C4-2B (cell line): ENCODE measurements at regions not wholly inside any gene's neighbourhood (a gene's known extent, or its start where the extent isn't known, plus 50 kb on each side); places are given as distances from the start of the nearest gene placed in this dataset.

ENCODE experiments used
- H3K27ac ChIP-seq: fragments of 450-650 bp; 2 replicates; pipeline ENCODE4 v1.5.1; 2017
- ZFX ChIP-seq: fragments of 450-650 bp; IDR thresholded peaks from 2 replicates; pipeline ENCODE4 v1.6.1; 2017
- TF ChIP-seq, protein P1 (sequence below): fragments of 450-650 bp; conservative IDR thresholded peaks from 2 replicates; pipeline ENCODE4 v1.5.1; 2017; ENCODE audit warnings: mild to moderate bottlenecking

DNA sequence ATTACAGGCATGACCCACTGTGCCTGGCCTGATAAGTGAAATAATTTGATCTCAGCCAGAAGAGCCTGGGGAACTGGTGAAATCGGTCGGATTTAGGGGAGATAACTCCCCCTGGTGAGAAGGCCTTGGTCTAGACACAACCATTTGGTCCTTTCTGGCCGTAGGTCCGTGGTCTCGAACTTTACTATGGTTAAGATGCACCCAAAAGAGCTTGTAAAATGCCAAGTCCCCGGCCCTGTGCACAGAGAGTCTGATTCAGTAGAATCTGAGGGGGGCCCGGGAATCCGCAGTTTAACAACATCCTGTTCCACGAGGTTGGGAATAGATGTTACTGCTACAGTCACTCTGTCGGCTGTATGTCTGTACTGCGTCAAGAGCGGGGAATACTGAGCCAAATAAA, 140.7 kb downstream of the C9orf50 start:
- no peak for TF ChIP-seq ZFX
- TF ChIP-seq, protein P1, sequence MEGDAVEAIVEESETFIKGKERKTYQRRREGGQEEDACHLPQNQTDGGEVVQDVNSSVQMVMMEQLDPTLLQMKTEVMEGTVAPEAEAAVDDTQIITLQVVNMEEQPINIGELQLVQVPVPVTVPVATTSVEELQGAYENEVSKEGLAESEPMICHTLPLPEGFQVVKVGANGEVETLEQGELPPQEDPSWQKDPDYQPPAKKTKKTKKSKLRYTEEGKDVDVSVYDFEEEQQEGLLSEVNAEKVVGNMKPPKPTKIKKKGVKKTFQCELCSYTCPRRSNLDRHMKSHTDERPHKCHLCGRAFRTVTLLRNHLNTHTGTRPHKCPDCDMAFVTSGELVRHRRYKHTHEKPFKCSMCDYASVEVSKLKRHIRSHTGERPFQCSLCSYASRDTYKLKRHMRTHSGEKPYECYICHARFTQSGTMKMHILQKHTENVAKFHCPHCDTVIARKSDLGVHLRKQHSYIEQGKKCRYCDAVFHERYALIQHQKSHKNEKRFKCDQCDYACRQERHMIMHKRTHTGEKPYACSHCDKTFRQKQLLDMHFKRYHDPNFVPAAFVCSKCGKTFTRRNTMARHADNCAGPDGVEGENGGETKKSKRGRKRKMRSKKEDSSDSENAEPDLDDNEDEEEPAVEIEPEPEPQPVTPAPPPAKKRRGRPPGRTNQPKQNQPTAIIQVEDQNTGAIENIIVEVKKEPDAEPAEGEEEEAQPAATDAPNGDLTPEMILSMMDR: no peak
- H3K27ac ChIP-seq: peak overlapping the region; percentile 99; the same call in 1 of the 2 replicates

DNA sequence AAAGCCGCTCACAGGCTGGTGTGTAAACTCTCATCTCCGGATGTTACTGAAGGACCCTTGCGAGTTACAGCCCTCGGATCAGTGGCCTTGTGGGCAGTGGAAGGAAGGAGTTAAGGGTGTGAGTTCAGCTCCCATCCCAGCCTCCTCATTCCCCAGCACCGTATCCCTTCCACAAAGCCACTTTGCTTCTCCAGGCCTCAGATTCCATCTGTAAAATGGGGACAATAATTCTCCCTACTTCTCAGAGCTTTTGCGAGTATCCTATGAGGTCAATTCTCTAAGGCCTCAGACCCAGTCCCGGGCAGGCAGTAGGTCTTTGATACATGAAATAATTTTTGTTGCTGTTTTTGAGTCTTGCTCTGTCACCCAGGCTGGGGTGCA, 141.3 kb downstream of the C9orf50 start:
- H3K27ac ChIP-seq: peak overlapping the region; percentile 24; the same call in 1 of the 2 replicates

GRCh38 chr9:129478961-129479630, 141.8 kb downstream of the C9orf50 start:
- peak overlapping the region; percentile 24; the same call in 1 of the 2 replicates for H3K27ac ChIP-seq

More for the DNA sequence above, 141.3 kb downstream of the C9orf50 start:
- TF ChIP-seq ZFX: no peak
- TF ChIP-seq, protein P1: no peak

DNA sequence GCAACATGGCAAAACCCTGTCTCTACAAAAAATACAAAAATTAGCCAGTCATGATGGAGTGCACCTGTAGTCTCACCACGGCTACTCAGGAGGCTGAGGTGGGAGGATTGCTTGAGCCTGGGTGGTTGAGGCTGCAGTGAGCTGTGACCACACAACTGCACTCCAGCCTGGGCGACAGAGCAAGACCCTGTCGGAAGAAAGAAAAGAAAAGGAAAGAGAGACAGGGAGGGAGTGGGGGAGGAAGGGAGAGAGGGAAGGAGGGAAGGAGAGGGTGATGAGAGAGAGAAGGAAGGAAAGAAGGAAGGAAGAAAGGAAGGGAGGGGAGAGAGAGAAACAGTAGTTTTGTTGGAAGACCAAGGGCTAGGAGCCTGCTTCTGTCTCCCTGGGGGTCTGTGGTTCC, 142.4 kb downstream of the C9orf50 start:
- no peak for TF ChIP-seq ZFX
- TF ChIP-seq, protein P1: no peak
- H3K27ac ChIP-seq: no peak overlapping the region

More at GRCh38 chr9:129478961-129479630, 141.8 kb downstream of the C9orf50 start:
- TF ChIP-seq, protein P1: no peak
- TF ChIP-seq ZFX: no peak

- H3K27ac ChIP-seq: no peak overlapping the region
- TF ChIP-seq ZFX: no peak
- TF ChIP-seq, protein P1: no peak
Observed at GRCh38 chr9:129476821-129477611, 143.9 kb downstream of the C9orf50 start.

DNA sequence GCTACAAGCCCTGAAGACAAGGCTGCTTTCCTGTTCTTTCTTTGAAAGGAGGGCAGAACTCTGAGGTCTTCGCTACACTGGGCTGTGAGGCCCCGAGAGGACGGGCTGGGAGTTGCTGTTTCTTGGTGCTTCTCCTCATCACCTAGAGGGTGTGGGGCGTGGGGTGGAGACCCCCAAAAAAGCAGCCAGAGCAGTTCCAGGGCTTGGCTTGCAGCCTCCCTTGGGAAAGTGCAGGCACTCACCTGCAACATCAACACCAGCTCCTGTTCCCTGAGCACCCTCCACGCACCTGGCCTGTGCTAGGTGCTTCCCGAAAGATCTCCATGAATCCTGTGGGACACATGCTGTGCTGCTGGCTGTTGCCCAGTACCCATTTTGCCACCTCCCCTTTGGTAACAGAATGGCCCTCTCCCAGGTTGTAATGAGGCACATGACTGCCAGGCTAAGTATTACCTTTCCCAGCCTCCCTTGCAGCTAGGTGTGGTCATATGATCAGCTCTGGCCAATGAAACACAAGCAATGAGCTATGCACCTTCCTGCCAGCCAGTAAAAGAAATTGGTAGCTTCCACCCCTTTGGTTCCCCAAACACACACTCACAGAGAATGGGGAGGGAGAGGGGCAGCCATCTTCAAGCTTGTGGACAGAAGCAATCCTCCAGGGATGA, 146.0 kb downstream of the C9orf50 start:
- H3K27ac ChIP-seq: no peak overlapping the region
- TF ChIP-seq, protein P1: no peak
- TF ChIP-seq ZFX: no peak
